PFSK-1 (cell line): ENCODE measurements at regions not wholly inside any gene's neighbourhood (a gene's known extent, or its start where the extent isn't known, plus 50 kb on each side); places are given as distances from the start of the nearest gene placed in this dataset.

ENCODE experiments used
- POLR2AphosphoS5 ChIP-seq: IDR thresholded peaks from 2 replicates; pipeline ENCODE4 v1.6.1; 2012; ENCODE audit warnings: low read depth, mild to moderate bottlenecking, control low read depth, low read length, moderate library complexity
- SIN3A ChIP-seq: IDR thresholded peaks from 2 replicates; pipeline ENCODE4 v1.6.1; 2012; ENCODE audit warnings: mild to moderate bottlenecking, low read length, moderate library complexity, borderline replicate concordance; ENCODE audit not compliant: insufficient read depth
- TAF1 ChIP-seq: IDR thresholded peaks from 2 replicates; pipeline ENCODE4 v1.6.1; 2012; ENCODE audit warnings: low read length, control low read depth, borderline replicate concordance; ENCODE audit not compliant: insufficient read depth
- TF ChIP-seq, protein P1 (sequence below), 2 experiments: IDR thresholded peaks; 2 replicates each; pipeline versions ENCODE4 v1.6.1 to v1.8.0; 2011 to 2012; ENCODE audit warnings: low read depth in 2 of 2, low read length in 2 of 2, control low read depth in 1 of 2, inconsistent platforms in 1 of 2, mild to moderate bottlenecking in 1 of 2, moderate library complexity in 1 of 2; ENCODE audit not compliant: insufficient read depth in 1 of 2

DNA sequence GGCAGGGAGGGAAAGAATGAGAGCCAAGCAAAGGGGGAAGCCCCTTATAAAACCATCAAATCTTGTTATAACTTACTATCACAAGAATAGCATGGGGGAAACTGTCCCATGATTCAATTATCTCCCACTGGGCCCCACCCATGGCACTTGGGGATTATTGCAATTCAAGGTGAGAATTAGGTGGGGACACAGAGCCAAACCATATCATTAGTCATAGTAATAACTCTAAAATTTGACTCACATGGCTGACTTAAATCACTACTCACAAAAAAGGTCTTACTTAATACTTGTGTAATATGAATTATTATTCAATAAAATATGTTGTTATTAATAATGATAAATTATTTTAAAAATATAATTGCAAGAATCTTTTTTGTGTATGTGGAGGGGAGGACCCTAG lies 178.1 kb upstream of the TCF21 start:
- TF ChIP-seq SIN3A (no peak), POLR2AphosphoS5 (no peak), TAF1 (no peak)
- TF ChIP-seq, protein P1, sequence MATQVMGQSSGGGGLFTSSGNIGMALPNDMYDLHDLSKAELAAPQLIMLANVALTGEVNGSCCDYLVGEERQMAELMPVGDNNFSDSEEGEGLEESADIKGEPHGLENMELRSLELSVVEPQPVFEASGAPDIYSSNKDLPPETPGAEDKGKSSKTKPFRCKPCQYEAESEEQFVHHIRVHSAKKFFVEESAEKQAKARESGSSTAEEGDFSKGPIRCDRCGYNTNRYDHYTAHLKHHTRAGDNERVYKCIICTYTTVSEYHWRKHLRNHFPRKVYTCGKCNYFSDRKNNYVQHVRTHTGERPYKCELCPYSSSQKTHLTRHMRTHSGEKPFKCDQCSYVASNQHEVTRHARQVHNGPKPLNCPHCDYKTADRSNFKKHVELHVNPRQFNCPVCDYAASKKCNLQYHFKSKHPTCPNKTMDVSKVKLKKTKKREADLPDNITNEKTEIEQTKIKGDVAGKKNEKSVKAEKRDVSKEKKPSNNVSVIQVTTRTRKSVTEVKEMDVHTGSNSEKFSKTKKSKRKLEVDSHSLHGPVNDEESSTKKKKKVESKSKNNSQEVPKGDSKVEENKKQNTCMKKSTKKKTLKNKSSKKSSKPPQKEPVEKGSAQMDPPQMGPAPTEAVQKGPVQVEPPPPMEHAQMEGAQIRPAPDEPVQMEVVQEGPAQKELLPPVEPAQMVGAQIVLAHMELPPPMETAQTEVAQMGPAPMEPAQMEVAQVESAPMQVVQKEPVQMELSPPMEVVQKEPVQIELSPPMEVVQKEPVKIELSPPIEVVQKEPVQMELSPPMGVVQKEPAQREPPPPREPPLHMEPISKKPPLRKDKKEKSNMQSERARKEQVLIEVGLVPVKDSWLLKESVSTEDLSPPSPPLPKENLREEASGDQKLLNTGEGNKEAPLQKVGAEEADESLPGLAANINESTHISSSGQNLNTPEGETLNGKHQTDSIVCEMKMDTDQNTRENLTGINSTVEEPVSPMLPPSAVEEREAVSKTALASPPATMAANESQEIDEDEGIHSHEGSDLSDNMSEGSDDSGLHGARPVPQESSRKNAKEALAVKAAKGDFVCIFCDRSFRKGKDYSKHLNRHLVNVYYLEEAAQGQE (IDR thresholded peaks at IDR 0.05; ENCODE audit: insufficient read depth in 1 of 2, low read depth in 2 of 2, low read length in 2 of 2), result no peak
